ENCODE measurements at regions not wholly inside any gene's neighbourhood (a gene's known extent, or its start where the extent isn't known, plus 50 kb on each side); places are given as distances from the start of the nearest gene placed in this dataset.

- TF ChIP-seq, protein P1, sequence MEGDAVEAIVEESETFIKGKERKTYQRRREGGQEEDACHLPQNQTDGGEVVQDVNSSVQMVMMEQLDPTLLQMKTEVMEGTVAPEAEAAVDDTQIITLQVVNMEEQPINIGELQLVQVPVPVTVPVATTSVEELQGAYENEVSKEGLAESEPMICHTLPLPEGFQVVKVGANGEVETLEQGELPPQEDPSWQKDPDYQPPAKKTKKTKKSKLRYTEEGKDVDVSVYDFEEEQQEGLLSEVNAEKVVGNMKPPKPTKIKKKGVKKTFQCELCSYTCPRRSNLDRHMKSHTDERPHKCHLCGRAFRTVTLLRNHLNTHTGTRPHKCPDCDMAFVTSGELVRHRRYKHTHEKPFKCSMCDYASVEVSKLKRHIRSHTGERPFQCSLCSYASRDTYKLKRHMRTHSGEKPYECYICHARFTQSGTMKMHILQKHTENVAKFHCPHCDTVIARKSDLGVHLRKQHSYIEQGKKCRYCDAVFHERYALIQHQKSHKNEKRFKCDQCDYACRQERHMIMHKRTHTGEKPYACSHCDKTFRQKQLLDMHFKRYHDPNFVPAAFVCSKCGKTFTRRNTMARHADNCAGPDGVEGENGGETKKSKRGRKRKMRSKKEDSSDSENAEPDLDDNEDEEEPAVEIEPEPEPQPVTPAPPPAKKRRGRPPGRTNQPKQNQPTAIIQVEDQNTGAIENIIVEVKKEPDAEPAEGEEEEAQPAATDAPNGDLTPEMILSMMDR (IDR thresholded peaks at IDR 0.05): no peak
- no peak for DNase-seq
- H3K27me3 ChIP-seq (ENCODE audit: low read depth): no peaks in the 10 kb centered on the region
- no peaks in the 10 kb centered on the region for H3K4me1 ChIP-seq
- no peak overlapping the region for H3K27ac ChIP-seq
- no peaks in the 10 kb centered on the region for H3K36me3 ChIP-seq
- H3K9me3 ChIP-seq: peaks cover 4% of the 10 kb centered on the region
- no peak overlapping the region for H3K4me3 ChIP-seq
- ATAC-seq: no peak
- intact Hi-C loops (cut with DNase I): no loop called here
Observed at GRCh38 chr2:196368546-196369225, 197.3 kb upstream of the STK17B start.

GRCh38 chr2:196369967-196370366 lies 198.6 kb upstream of the STK17B start:
- ATAC-seq: no peak
- Histone ChIP-seq H3K4me1 (no peaks in the 10 kb centered on the region), H3K36me3 (no peaks in the 10 kb centered on the region), H3K4me3 (no peak overlapping the region), H3K9me3 (peaks cover 4% of the 10 kb centered on the region), H3K27ac (no peak overlapping the region), H3K27me3 (ENCODE audit: low read depth) (no peaks in the 10 kb centered on the region)
- TF ChIP-seq, protein P1 (IDR thresholded peaks at IDR 0.05): no peak
- no peak for DNase-seq
- intact Hi-C loops (cut with DNase I): no loop called here

GRCh38 chr2:196370381-196370780 lies 199.0 kb upstream of the STK17B start:
- no peak for DNase-seq
- ATAC-seq: no peak
- intact Hi-C loops (cut with DNase I): no loop called here
- no peak overlapping the region for H3K27ac ChIP-seq
- no peaks in the 10 kb centered on the region for H3K27me3 ChIP-seq (ENCODE audit: low read depth)
- H3K36me3 ChIP-seq: no peaks in the 10 kb centered on the region
- no peak overlapping the region for H3K4me3 ChIP-seq
- TF ChIP-seq, protein P1 (IDR thresholded peaks at IDR 0.05): no peak
- no peaks in the 10 kb centered on the region for H3K4me1 ChIP-seq
- peaks cover 4% of the 10 kb centered on the region for H3K9me3 ChIP-seq

DNA sequence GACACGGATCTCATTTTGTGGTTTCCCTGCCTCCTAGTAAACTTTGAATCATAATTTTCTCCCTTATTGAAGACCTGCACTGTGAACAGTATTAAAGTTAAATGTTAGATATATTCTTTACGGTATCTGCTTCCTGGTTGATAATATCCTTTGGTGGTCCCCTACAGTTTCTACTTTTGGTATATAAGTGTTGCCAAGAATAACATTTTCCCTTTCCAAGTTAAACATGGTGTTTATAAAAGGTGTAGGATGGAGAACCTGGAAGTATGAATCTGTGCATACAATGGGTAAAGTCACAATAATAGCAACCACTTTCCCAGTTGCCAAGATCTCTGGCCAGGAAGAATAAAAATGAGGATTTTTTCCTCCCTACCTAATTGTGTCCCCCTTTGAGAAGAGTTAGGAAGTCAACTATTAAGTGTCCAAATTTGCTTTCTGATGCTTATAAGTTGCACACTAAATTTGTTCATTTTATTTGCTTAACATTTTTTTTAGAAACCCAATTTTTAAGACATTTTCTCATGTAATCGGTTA lies 201.0 kb upstream of the STK17B start:
- no peak for DNase-seq
- Histone ChIP-seq H3K4me1 (no peaks in the 10 kb centered on the region), H3K4me3 (no peak overlapping the region), H3K9me3 (peaks cover 4% of the 10 kb centered on the region), H3K27me3 (ENCODE audit: low read depth) (no peaks in the 10 kb centered on the region), H3K27ac (peak overlapping the region; percentile 4), H3K36me3 (no peaks in the 10 kb centered on the region)
- intact Hi-C loops (cut with DNase I): no loop called here
- TF ChIP-seq, protein P1 (IDR thresholded peaks at IDR 0.05): no peak
- no peak for ATAC-seq

DNA sequence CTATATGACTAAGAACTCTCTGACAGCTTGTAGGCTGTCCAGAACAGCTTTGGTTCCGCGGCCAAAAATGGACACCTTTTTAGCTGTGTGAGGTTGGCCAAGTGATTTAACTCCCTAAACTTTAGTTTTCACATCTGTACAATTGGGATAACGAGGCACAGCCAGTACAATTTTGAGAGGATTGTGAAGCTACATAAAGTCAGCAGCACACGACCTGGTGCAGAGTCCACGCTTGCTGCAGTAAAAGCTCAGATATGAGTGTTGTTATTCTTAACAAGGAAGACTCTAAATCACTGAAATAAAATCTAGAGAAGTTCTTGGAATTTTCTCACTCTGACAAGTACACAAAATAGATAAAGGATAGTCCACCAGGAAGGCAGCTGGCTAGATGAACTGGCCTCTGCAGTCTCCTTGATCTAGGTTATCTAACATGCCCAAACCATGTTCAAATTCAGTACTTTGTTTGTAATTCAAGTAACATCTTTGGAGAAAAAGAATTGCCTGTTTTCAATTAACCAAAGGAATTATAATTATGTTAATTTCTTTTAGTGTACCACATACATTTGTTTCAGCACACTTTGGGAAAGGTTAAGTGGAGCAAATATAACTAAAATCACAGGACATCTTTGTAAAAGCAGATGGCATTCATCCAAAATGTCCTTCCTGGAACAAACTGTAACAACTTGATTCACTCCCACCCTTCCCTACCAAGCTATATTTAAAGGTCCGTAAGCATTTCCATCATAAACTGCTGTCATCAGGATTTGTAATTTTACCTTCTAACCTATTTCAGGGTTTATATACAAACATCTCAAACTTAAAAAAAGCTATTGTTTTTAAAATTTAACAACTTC lies 201.7 kb upstream of the STK17B start:
- Histone ChIP-seq H3K36me3 (no peaks in the 10 kb centered on the region), H3K27me3 (ENCODE audit: low read depth) (no peaks in the 10 kb centered on the region), H3K27ac (peak overlapping the region; percentile 4), H3K4me3 (no peak overlapping the region), H3K9me3 (peaks cover 4% of the 10 kb centered on the region), H3K4me1 (no peaks in the 10 kb centered on the region)
- intact Hi-C loops (cut with DNase I): no loop called here
- no peak for ATAC-seq
- TF ChIP-seq, protein P1 (IDR thresholded peaks at IDR 0.05): no peak
- DNase-seq: no peak

Data from lower lobe of right lung (tissue), 2 donors.